Right kidney (tissue), 1 donor: ENCODE measurements at regions not wholly inside any gene's neighbourhood (a gene's known extent, or its start where the extent isn't known, plus 50 kb on each side); places are given as distances from the start of the nearest gene placed in this dataset.

ENCODE experiments used
- DNase-seq: peaks from one replicate; pipeline ENCODE4 v3.0.0-alpha.2; 2016

DNA sequence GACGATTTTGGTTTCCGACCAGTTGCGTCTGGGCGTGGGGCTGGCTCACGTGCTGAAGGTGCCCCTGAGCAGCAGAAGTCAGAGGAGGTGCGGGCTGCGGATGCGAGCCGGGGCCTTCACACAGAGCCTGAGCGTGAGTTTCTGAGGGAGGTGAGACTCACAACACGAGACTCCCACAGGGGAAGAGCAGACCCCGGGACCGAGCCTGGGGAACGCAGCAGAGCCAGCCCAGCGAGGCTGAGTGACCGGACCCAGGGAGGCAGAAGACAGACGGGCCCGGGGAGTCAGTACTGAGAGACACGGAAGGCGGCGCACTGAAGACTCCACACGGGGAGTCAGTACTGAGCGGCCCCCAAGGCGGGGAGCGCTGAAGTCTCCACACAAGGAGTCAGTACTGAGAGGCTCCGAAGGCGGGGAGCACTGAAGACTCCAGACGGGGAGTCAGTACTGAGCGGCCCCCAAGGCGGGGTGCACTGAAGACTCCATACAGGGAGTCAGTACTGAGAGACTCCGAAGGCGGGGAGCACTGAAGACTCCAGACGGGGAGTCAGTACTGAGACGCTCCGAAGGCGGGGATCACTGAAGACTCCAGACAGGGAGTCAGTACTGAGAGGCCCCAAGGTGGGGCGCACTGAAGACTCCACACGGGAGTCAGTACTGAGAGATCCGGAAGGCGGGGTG lies 77.8 kb downstream of the DLL1 start:
- no peak for DNase-seq

DNA sequence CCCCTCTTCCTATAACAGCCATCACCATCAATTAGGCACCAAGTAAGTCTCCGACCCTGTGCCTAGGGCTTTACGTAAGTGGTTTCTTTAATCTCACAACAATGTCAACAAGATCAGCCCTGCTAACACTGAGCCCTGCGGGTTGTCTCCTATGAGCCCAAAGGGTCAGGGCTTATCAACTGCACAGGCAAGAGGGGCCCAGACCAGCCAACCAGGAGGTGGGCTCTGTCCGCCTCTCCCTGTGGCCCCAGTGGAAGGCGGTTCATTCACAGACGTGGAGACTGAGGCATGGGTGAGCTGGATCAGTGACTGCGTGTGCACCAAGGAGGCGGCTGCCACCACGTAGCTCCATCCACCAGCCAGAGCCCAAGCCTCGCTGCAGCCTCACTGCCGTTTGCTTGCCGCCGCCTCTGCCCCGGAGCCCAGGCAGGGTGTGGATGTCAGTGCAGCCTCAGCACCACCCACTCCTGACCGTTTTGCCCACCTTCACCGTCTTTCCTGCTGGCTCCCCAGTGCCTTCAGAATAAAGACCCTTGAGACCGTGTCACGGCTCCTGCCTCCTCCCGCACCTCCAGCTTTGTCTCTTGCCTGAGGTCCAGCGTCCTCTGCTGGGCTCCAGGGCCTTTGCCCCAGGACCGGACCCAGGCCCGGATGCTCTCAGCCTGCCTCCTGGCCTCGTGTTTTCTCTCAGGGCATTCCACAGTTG lies 78.7 kb downstream of the DLL1 start:
- DNase-seq: no peak

DNA sequence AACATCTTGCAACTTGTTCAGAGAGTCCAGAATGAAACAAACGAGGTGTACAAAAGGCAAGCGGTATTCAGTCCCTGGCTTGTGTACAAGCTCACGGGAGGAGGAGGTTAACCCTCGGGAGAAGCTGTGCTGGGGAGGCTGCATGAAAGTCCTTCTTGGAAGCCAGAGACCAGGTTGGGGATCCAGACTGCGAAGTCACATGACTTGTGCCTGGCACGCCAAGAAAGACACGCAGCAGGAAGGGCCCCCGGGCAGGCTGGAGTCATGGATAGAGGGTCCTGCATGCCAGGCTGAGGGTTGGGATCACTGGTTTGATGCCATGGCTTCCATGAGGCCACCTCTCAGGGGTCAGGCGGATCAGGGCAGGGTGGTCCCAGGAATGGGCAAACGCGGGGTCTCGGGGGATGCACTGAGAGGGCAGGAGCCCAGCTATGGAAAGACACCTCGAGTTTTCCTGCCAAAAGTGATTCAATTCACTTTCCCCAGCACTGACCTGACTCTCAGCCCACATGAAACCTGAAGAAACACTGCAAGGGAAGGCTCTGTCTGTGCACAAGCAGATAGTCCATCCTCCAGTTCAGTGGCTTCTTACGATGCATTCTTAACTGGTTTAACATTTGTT lies 79.4 kb downstream of the DLL1 start:
- DNase-seq: no peak

DNA sequence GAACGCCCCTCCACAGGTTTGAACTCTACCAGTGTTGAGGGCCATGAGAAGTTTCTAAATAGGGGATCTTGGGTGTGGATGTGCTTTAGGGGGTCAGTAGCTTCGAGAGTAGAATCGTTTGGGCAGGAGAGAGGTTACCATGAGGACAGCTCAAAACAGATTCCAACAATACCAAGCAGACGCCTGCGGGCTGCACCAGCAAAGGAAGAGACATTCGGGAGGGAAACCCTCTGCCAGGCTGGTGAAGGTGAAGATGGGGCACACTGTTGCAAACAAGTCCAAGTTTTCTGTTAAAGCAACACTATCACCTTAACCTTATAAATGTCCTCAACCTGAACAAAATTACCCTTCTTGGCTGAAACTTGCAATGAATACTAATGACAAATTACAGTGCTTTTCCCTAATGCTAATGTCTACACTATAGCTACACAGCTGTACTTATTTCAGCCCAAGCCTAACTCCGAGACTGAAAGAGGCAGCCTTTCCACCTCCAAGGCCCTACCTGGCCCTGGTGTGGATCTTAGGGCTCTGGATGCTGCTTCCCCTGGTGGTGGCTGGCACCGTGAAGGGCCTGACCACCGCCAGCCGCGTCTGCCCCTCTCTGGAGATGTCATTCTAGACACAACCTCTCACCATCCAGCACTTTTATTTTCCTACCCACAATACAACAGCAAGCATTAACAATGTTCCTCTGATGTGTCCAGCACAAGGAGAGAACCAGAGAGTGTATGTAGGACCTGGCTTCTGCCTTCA lies 80.1 kb downstream of the DLL1 start:
- DNase-seq: no peak

DNA sequence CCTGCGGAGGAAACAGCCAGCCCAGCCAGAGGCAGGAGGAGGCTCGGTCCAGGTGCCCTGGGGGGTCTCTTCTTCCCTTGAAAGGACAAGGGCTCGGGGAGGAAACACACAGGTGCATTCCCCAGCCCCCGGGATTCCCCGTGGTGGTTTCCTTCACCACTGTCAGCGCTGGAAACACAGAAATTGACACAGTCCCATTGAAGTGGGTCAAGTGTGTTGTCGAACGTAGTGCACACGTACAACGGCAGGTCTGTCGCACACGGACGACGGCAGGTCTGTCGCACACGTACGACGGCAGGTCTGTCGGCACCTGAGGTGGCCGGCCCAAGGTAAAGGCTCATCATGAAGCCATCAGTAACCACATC lies 80.9 kb downstream of the DLL1 start:
- DNase-seq: no peak

DNA sequence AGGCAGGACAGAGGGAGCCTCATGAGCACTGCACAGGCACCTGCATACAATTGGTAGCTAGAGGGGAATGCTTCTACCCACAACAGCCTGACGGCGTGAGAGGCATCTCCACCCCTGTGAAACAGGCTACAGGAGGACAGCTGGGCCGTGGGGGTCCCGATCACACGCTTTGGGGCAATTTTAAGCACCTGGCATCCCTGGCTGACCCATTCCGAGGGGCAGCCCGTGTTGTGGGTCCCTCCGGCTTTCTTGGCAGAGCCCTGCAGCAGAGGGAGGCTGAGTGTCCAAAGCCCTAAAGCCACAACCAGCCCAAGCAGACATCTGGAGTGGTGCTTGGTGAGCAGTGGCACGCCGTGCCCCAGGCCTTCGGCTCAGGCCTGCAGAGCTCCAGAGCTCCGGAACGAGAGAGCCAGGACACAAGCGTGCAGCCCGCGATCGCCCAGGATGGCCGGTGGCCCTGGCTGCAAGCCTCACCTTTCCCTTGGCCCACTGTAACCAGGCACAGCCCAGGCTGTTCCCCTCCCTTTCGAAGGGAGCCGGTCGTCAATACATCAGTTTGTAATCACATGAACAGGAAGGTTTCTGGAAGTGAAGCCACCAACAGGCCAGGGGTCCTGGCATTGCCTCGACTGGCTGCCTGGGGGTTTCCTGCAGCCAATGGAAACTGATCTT lies 81.4 kb downstream of the DLL1 start:
- DNase-seq: no peak

DNA sequence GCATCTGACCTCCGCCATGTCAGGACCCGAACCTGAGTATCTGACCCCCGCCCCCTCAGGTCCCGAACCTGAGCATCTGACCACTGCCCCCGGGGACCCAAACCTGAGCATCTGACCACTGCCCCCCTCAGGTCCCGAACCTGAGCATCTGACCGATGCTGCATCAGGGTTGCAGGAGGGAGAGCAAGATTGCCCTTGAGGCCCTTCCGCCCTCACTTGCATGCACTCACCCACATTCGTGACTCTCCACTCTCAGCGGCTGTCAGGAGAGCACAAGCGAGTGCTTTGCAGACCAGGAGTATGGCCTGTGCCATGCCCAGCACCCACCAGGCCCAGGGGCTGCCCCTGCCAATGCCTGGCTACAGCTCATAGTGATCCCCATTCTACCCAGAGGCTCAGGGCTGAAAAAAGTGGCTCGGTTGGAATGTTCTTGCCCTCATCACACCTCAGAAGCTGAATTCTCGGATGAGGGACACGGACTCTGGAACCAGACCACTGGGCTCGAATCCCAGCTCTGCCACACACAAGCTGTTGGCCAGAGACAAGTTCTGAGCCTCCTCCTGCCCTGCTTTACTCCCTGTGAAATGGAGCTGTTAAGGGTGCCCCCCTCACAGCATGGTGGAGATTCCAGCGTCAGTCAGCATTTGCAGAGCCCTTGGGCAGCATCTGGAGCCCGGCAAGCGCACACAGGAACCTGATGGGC lies 82.1 kb downstream of the DLL1 start:
- no peak for DNase-seq

DNA sequence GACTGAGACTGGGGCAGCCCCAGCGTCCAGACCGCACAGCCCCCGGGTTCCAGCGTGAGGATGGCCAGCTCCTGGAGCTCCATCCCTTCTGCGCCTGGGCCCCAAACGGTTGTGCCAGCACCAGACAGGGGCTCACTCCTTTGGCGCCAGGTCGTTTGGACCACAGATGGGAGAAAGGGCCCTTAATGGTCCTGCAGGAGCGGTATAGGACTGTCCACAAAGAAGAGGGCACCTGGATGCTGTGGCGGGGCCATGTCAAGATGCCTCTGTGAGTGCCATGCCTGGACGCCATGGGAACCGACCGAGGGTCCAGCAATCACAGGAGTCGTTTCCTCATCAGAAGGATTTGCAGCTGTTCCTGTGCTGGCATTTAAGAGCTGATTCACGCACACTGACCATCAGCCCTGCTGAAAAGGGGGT lies 82.7 kb downstream of the DLL1 start:
- DNase-seq: no peak

DNA sequence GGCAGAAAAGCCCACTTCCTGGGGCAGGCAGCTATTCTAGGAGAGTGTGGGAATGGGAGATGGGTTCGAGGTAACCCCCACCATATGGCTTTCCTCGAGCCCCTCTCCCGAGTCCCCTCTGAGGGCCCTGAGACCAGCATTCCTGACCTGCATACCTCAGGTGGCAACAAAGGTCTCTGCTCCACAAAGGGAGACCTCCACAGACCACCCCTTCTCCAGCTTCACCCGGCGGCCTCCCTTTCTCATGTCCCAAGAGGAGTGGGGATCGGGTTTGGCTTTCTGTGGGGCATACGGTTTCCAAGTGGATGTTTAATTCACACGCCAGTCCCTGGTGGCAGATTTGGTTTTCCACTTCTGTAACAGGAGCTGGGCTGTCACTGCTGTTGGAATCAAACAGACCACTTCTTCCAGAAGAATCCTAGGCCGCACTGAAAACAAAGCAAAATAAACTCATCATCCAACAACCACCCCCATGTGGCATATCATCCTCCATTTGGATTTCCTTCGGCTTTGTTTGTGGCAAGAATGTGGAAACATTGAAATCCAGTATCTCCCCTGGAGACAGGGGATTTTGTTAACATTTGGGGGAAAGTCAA lies 83.2 kb downstream of the DLL1 start:
- DNase-seq: no peak

DNA sequence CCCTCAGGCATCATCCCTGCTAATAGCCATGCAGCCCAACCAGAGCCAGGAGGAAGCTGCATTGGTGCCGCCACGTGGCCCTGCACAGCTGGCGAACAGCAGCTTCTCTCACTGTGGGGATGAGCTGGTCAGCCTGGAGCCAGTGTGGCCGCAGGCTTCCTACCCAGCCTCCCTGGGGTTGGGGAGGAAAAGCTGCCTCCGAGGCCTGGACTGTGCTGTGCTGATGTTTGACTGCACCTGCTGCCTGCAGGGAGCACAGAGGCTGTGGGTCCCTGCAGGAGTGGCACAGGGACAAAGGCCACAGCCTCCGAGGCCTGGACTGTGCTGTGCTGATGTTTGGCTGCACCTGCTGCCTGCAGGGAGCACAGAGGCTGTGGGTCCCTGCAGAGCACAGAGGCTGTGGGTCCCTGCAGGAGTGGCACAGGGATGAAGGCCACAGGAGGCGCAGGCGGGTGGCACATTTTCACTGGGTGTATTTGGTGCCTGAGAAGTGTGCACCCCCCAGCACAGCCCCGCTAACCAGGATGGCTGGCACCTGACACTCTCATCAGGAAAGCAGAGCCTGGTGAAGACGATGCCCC lies 83.9 kb downstream of the DLL1 start:
- no peak for DNase-seq

DNA sequence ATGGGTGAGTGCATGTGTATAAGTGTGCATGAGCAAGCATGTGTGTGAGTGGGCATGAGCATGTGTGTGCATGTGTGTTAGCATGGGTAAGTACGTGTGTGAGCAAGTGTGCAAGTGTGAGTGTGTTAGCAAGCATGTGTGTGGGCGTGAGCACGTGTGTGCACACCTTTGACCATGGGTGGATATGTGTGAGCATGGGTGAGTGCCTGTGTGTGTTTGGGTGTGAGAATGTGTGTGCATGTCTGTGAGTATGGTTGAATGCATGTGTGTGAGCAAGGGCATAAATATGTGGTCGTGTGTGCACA lies 84.6 kb downstream of the DLL1 start:
- no peak for DNase-seq

DNA sequence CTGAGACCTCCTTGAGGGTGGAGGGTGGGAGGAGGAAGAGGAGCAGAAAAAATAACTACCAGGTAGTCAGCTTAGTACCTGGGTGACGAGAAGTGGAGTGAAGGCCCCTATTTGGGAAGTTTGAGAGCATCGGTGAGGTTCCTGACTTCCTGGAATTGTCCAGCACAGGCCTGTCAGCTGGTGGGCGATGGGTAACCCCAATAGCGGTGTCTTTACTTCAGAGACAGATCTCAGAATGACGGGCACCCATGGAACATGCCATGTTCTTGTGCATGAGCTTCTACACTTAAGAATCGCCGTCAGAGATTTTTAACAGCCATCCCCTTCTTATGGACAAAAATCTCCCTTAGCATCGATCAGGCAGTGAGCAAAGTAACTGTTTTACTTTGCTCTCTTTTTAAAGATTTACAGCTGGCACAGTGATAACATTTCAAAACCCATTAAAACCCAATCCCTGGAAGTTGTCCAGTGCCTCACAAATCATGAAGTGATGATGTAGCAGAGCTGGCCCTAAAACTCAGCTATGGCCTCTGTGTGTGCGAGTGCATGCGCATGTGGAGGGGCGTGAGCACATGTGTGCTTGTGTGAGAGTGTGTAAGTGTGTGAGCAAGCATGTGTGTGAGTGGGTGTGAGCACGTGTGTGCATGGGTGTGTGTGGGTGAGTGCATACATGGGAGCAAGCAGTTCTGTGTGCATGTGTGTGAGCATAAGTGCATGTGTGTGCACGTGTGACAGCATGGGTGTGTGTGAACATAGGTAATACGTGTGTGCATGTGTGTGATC lies 85.2 kb downstream of the DLL1 start:
- DNase-seq: no peak

DNA sequence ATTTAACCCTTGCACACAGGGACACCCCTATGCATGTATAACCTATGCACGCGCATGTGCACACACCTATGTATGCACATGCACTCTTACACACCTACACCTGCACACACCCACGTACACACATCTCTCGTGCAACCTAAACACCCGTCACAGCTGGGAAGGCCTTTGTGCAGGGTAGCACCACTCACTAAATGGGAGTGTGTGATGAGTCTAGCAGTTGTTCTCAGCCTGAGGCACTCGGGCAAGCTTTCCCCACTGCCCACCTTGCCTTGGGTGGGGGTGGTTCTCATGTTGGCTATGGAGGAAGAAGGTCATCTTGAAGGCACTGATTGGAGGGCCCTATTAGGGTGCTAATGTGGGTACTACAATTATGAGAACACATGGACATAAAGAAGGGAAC lies 85.8 kb downstream of the DLL1 start:
- DNase-seq: no peak

DNA sequence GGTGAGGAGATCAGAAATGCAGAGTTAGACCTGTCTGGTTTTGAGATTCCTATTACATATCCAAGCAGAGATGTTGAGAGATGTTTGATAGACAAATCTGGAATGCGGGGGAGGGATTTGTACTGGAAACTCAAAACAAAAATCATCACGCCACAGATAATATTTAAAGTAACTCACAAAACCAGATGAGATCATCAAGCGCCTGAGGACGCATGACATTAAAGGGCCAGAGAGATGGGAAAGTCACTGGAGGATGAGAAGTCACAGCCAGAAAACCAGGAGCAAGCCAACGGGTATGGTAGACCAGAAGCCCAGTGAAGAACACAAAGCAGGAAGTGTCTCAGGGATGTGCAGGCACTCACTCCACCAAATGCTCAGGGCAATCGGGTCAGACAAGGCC lies 87.7 kb downstream of the DLL1 start:
- DNase-seq: no peak

DNA sequence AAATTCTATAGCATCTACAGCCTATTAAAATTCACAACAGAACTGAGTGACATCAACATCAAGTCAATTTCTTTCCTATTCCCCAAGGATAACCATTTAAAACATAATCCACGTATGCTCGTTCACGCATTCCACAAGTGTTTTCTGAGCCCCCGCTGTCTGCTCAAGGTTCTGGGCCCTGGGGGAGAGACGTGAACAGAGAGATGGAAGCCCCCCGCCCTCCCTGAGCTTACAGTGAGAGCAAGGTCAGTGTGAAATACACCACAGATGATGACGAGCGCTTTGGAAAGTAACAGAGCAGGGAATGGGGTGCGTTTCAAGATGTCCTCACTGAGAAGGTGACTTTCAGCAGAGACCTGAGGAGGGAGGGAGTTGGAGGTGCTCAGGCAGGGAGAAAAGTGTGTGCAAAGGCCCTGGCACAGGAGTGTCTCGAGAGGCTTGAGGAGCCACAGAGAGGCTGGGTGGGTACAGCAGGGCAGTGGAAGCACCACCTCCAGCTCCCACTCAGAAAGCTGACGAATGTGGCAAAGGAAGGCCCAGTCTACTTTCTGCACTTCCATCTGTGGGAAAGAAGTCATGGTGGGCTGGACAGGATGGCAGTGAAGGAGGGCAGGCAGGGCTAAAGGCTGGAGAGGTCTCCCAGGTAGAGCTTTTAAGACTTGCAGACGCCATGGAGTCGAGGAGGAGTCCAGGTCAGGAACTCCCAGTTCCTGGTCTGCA lies 88.3 kb downstream of the DLL1 start:
- no peak for DNase-seq

DNA sequence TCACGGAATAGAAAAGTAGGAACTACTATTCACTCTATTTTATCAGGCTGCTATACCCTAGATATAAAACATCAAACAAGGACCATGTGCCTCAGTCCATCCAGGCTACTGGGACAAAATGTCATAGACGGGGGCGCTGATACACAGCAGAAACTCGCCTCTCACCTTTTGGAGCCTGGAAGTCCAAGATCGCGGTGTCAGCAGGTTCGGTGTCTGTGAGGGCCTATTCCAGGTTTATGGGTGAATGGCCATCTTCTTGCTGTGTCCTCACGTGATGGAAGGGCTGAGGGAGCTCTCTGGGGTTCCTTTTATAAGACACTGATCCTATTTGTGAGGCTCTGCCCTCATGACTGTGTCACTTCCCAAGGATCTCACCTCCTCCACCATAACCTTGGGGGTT lies 89.5 kb downstream of the DLL1 start:
- no peak for DNase-seq

DNA sequence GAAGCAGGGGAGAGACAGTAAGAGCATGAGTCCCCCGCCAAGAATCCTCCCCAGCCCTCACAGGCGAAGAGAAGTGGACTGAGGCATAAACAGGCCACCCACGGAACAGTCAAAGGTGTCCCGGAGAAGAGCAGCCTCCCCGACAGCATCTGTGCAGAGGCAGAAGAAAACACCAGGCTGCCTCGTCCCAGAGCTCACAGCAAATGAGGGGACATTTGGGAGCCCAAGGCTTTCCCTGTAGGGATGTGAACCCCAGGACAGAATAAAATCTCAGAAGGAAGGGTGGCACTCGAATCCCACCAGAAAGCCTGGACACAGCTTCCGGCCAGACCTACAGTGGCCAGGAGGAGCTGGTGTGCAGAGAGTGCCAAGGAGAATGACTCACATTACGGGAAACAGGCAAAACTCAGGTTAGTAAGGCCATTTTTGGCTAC lies 90.4 kb downstream of the DLL1 start:
- no peak for DNase-seq

DNA sequence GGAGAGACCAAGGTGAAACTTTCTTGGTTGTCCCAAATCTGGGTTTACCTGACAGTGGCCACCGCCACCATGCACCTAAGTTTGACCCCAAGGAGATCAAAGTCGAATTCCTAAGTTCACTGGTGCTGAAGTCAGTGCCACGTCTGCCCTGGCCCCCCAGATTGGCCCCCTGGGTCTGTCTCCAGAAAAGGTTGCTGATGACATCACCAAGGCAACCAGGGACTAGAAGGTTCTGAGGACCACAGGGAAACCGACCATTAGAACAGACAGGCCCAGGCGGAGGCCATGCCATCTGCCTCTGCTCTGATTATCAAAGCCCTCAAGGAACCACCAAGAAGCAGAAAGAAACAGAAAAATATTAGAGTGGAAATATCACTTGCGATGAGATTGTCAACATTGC lies 91.2 kb downstream of the DLL1 start:
- DNase-seq: no peak

DNA sequence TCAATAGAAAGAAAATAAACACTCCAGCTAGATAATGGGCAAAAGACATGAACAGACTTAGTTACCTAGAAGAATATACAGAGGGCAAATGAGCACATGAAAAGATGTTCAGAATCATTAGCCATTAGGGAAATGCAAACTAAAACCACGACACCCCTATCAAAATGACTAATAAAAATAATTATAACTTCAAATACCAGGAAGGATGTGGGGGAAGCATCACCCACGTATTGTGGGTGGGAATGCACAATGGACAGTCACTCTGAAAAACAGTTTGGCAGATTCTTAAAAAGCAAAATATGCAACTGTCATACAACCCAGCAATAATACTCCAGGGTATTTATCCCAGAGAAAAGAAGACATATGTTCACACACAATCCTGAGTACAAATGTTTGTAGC lies 92.6 kb downstream of the DLL1 start:
- DNase-seq: no peak

DNA sequence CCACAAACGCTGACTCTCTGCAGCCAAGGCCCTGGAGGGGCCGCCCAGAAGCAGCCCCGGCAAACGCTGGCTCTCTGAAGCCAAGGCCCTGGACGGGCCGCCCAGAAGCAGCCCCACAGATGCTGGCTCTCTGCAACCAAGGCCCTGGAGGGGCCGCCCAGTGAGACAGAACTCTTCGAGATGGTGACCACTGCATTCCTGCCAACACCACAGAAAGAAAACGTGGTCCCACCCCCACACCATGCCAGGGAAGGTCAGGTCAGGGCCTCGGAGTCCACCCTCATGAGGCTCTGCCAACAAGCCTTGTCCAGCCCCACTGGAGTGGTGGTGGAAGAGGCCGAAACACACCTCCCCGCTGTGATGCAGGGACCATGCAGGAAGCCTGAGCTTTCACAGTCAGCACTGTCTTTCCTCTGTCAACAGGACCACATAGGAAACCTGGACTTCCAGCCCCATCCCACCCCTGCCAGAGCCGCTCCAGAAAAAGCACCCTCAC lies 97.5 kb downstream of the DLL1 start:
- no peak for DNase-seq
